ENCODE measurements at regions not wholly inside any gene's neighbourhood (a gene's known extent, or its start where the extent isn't known, plus 50 kb on each side); places are given as distances from the start of the nearest gene placed in this dataset.
"Not testable (repeated sequence)": the region's sequence is repeated elsewhere in the genome, so short reads cannot be mapped to it uniquely, and the experiment has no call there.

DNA sequence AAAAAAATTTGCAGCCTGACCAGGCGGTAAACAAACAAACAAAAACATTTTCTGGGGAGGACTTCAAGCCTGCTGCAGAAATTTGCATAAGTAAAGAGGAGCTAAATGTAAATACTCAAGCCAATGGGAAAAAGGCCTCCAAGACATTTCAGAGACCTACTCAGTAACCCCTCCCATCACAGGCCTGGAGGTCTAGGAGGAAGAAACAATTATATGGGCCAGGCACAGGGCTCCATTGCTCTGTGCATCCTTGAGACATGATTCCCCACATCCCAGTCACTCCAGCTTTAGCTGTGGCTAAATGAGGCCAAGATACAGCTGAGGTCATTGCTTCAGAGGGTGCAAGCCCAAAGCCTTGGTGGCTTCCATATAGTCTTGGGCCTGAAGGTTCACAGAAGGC lies 793.4 kb downstream of the SLITRK1 start:
- H3K4me1 ChIP-seq (replicated peaks): no peaks in the 10 kb centered on the region
- H3K4me3 ChIP-seq: no peak overlapping the region
- H3K36me3 ChIP-seq: no peaks in the 10 kb centered on the region
- no peak overlapping the region for H3K27ac ChIP-seq
- no peaks in the 10 kb centered on the region for H3K27me3 ChIP-seq (replicated peaks)
- H3K9me3 ChIP-seq (replicated peaks): peaks cover 3% of the 10 kb centered on the region; the same call in 1 of the 2 replicates
- DNase-seq (ENCODE audit: low read depth in 1 of 2, low spot score in 2 of 2): no peak

DNA sequence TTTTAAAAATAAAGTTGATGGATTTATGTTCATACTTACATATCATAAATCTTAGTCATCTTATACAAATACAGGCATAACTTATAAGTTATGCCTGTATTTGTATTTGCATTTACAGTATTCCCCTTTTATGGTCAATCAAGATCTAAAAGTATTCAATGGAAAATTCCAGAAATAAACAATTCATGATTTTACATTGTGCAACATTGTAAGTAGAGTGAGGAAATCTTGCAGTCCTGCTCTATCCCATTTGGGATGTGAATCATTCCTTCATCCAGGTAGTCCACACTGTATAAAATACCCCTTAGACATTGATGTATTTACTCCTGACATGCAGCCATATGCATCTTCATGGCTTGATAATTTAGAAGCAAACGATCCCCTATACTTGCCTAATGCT lies 795.3 kb downstream of the SLITRK1 start:
- Histone ChIP-seq H3K4me3 (no peak overlapping the region), H3K9me3 (replicated peaks) (peaks cover 3% of the 10 kb centered on the region; the same call in 1 of the 2 replicates), H3K27me3 (replicated peaks) (no peaks in the 10 kb centered on the region), H3K36me3 (no peaks in the 10 kb centered on the region), H3K27ac (no peak overlapping the region), H3K4me1 (replicated peaks) (no peaks in the 10 kb centered on the region)
- no peak for DNase-seq (ENCODE audit: low read depth in 1 of 2, low spot score in 2 of 2)

DNA sequence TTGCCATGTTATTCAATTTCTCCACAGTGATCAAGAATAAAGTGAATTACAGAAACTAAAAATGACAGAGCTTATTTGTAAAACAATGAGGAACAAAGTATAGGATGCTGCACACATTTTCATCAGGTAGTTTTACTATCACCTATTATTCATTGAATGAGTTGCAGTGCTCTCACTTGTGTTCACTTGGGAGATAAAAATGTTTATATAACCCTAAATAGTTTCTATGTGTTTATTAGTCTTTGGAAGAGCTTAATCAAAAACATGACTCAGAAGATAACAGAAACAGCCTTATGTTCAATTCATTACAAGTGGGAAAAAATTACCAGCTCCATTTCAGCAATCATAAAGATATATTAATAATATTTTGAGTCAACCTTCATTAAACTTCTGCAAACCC lies 796.2 kb downstream of the SLITRK1 start:
- H3K27me3 ChIP-seq (replicated peaks): no peaks in the 10 kb centered on the region
- H3K36me3 ChIP-seq: no peaks in the 10 kb centered on the region
- no peak overlapping the region for H3K4me3 ChIP-seq
- peaks cover 3% of the 10 kb centered on the region; the same call in 1 of the 2 replicates for H3K9me3 ChIP-seq (replicated peaks)
- DNase-seq (ENCODE audit: low read depth in 1 of 2, low spot score in 2 of 2): no peak
- H3K27ac ChIP-seq: no peak overlapping the region
- H3K4me1 ChIP-seq (replicated peaks): no peaks in the 10 kb centered on the region

DNA sequence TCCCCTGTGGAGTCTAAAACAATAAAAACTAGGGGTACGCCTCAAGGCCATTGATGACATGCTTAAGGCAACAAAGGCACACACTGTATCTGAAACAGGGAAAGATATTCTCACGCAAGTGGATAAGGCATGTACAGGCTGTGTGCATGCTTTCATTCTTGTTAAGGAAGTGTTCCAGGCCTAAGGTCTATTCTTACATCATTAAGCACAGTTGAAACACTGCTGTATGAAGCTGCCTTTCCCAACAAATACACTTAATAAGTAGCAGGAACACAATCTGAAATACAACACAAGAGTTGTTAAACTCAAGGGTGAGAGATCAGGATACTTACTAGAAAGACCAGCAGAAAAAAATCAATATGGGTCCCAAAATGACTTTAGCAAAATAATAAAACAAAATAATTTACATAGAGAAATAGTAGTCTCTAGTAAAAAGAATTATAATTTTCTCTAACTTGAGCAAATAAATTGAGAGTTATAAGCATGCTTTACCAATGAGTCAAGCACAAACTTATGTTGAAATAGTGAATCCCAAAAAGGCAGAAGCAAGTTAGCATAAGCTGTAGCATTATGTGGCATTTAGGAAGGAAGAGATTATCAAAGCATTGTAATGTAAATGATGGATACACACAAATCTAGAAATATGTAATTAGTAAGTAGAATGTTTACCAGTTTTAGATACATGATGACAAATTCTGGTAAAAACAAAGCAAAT lies 796.9 kb downstream of the SLITRK1 start:
- Histone ChIP-seq H3K27ac (no peak overlapping the region), H3K4me3 (no peak overlapping the region), H3K36me3 (no peaks in the 10 kb centered on the region), H3K4me1 (replicated peaks) (no peaks in the 10 kb centered on the region), H3K27me3 (replicated peaks) (no peaks in the 10 kb centered on the region), H3K9me3 (replicated peaks) (peaks cover 3% of the 10 kb centered on the region; the same call in 1 of the 2 replicates)
- DNase-seq (ENCODE audit: low read depth in 1 of 2, low spot score in 2 of 2): no peak

DNA sequence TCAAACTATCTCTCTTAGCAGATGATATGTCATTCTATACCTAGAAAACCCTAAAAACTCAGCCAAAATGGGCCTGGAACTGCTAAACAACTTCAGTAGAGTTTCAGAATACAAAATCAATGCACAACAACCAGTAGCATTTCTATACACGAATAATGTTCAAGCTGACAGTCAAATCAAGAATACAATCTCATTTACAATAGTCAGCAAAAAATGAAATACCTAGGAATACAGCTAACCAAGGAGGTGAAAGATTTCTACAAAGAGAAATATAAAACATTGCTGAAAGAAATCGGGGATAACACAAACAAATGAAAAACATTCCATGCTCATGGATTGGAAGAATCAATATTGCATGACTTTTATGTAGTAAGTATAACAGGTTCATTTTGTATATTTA lies 804.8 kb downstream of the SLITRK1 start:
- no peak overlapping the region for H3K4me3 ChIP-seq
- H3K27me3 ChIP-seq (replicated peaks): no peaks in the 10 kb centered on the region
- no peaks in the 10 kb centered on the region for H3K36me3 ChIP-seq
- H3K27ac ChIP-seq: no peak overlapping the region
- no peaks in the 10 kb centered on the region for H3K4me1 ChIP-seq (replicated peaks)
- H3K9me3 ChIP-seq (replicated peaks): peaks cover 7% of the 10 kb centered on the region; the same call in 1 of the 2 replicates
- DNase-seq (ENCODE audit: low read depth in 1 of 2, low spot score in 2 of 2): no peak

DNA sequence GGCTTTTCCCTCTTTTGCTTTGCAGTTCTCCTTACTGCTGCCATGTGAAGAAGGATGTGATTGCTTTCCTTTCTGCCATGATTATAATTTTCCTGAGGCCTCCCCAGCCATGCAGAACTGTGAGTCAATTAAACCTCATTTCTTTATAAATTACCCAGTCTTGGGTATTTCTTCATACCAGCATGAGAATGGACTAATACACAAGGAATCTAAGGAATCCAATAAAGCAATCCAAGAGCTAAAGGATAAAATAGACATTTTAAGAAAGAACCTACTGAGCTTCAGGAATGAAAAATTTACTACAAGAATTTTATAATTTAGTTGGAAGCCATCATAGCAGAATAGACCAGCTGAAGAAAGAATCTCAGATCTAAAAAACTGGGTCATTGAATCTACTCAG lies 808.3 kb downstream of the SLITRK1 start:
- not testable (repeated sequence) for H3K4me3 ChIP-seq; H3K27ac ChIP-seq; H3K9me3 ChIP-seq (replicated peaks); H3K27me3 ChIP-seq (replicated peaks); H3K4me1 ChIP-seq (replicated peaks); DNase-seq (ENCODE audit: low read depth in 1 of 2, low spot score in 2 of 2); H3K36me3 ChIP-seq

DNA sequence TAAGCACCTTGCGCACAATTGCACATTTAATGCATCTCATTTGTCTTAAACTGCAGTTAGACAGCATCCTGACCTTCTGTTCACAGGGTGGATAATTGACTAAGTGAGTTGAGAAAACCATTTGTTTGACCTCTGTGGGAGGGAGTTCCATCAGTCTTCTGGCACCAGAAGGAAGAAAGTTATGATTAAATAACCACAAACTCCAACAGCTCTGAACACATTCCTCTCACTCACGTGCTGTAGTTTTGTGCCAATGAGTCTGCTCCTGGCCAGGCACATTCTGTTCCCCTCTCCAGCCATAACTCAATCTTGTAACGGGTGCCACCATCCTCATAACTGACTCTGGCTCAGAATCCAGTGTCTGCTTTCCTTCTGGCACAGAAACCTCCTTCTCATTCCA lies 817.2 kb downstream of the SLITRK1 start:
- Histone ChIP-seq H3K27me3 (replicated peaks) (no peaks in the 10 kb centered on the region), H3K27ac (no peak overlapping the region)

DNA sequence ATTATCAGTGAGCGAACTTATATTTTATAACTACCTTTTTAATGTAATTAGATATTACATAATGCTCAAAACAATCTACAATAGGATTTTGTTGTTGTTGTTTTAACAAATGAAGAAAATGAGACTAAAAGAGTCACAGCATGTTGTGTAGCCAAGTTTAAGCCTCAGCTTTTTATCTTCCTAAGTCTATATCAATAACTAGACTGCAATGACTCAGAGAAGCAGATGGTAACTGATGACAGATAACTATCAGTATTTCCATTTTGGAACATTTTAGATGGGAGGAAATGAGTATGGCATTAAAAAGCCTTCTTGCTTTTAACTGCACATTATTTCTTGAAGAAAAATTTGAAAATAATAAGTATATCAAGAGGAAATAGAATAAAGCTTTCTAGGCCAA lies 825.2 kb downstream of the SLITRK1 start:
- Histone ChIP-seq H3K27me3 (replicated peaks) (no peaks in the 10 kb centered on the region), H3K4me3 (no peak overlapping the region), H3K4me1 (replicated peaks) (no peaks in the 10 kb centered on the region), H3K36me3 (no peaks in the 10 kb centered on the region), H3K9me3 (replicated peaks) (0 out of 2 replicates have a peak, but pooled peaks cover 2% of the 10 kb centered on the region), H3K27ac (no peak overlapping the region)
- no peak for DNase-seq (ENCODE audit: low read depth in 1 of 2, low spot score in 2 of 2)

More for the DNA sequence above, 817.2 kb downstream of the SLITRK1 start:
- Histone ChIP-seq H3K4me3 (no peak overlapping the region), H3K9me3 (replicated peaks) (0 out of 2 replicates have a peak, but pooled peaks cover 6% of the 10 kb centered on the region), H3K4me1 (replicated peaks) (no peaks in the 10 kb centered on the region), H3K36me3 (no peaks in the 10 kb centered on the region)
- no peak for DNase-seq (ENCODE audit: low read depth in 1 of 2, low spot score in 2 of 2)

DNA sequence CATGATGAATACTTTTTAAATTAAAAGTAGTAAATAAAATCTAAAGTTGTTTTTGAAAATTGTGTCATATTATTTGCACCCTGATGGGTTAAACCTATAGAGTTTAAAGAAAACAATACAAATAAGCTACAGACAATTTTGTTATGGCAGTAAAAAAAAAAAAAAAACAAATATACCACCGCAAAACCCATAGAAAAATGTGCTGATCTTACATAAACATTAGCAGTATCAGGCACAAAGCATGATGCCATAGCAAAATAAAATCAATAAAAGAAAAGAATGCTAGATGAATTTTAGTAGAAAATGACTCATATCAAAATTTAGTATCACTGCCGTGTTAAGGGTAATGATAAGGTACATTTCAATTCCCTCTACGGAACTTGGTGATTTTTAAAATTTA lies 826.0 kb downstream of the SLITRK1 start:
- Histone ChIP-seq H3K27ac (no peak overlapping the region), H3K4me1 (replicated peaks) (no peaks in the 10 kb centered on the region), H3K4me3 (no peak overlapping the region), H3K9me3 (replicated peaks) (peaks cover 5% of the 10 kb centered on the region; the same call in 1 of the 2 replicates), H3K27me3 (replicated peaks) (no peaks in the 10 kb centered on the region), H3K36me3 (no peaks in the 10 kb centered on the region)
- no peak for DNase-seq (ENCODE audit: low read depth in 1 of 2, low spot score in 2 of 2)

DNA sequence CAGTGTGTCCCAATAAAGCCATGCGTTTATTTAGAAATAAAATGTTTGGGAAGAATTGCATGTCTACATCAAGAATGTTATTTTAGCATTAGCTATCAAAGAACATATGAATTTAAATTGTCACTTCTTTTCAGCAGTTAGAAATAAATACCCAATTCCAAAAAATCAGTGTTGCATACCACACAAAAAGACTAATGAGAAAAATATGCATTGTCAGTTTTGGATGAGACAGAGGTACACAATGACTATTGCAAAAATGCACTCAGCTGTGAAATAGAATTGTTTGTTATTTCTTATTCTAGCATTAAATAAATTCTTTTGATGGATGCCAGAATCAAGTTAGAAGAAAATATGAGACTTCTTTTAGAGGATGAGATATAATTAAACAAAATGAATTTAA lies 833.9 kb downstream of the SLITRK1 start:
- Histone ChIP-seq H3K4me3 (no peak overlapping the region), H3K27ac (peak overlapping the region; percentile 34; the same call in 1 of the 2 replicates), H3K9me3 (replicated peaks) (peaks cover 12% of the 10 kb centered on the region; the same call in 1 of the 2 replicates), H3K4me1 (replicated peaks) (peaks cover 7% of the 10 kb centered on the region), H3K36me3 (no peaks in the 10 kb centered on the region), H3K27me3 (replicated peaks) (no peaks in the 10 kb centered on the region)
- peak in 1 of 2 experiments; percentile 66 for DNase-seq (ENCODE audit: low read depth in 1 of 2, low spot score in 2 of 2)

DNA sequence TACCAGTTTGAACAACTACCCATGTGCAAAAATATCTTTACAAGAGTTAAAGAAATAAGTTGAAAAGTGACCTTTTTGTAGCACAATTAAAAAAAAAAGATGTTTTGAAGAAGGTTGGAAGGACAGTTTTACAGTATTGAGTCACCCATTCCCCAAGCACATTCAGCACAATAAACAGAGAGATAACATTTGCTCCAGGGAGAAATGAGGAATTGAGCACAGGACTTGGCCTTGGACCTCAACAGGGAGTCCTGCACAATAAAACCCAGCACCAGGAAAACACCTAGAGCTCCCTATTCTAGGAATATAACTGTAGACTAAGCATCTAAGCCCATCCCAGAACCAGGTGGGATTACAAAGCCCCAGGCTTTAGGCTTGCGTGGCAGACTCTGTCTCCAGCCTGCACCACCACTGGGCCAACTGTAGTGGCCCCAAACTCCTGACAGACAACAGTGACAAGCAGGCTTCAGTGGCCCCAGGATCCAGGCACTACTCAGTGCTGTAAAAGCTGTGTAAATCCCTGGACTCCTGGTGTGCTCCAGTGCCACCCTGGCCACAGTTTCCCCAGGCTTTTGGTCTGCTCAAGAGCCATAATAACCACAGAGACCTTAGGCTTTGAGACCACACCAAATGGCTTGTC lies 857.2 kb downstream of the SLITRK1 start:
- H3K4me3 ChIP-seq: no peak overlapping the region
- DNase-seq (ENCODE audit: low read depth in 1 of 2, low spot score in 2 of 2): no peak
- no peaks in the 10 kb centered on the region for H3K27me3 ChIP-seq (replicated peaks)
- H3K36me3 ChIP-seq: no peaks in the 10 kb centered on the region
- no peak overlapping the region for H3K27ac ChIP-seq
- no peaks in the 10 kb centered on the region for H3K9me3 ChIP-seq (replicated peaks)
- no peaks in the 10 kb centered on the region for H3K4me1 ChIP-seq (replicated peaks)

DNA sequence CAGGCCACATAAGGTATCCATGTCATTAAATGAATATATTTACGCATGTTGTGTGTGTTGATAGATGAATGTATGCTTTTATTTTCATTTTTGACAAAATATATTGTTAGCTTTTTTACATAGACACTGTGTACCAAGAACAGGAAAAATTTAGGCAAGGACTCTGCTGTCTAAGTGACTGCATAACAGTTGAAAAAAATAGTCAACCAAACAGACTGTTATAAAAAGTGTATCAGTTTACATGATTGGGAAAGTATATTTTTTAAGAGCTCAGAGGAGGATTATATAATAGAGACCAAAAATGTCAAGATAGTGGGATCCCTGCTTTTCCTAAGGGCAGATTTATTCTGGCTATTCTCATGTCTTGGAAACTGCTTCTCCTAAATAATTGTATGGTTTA lies 858.0 kb downstream of the SLITRK1 start:
- H3K27ac ChIP-seq: no peak overlapping the region
- DNase-seq (ENCODE audit: low read depth in 1 of 2, low spot score in 2 of 2): no peak
- H3K36me3 ChIP-seq: no peaks in the 10 kb centered on the region
- H3K27me3 ChIP-seq (replicated peaks): no peaks in the 10 kb centered on the region
- no peaks in the 10 kb centered on the region for H3K9me3 ChIP-seq (replicated peaks)
- no peak overlapping the region for H3K4me3 ChIP-seq
- no peaks in the 10 kb centered on the region for H3K4me1 ChIP-seq (replicated peaks)

DNA sequence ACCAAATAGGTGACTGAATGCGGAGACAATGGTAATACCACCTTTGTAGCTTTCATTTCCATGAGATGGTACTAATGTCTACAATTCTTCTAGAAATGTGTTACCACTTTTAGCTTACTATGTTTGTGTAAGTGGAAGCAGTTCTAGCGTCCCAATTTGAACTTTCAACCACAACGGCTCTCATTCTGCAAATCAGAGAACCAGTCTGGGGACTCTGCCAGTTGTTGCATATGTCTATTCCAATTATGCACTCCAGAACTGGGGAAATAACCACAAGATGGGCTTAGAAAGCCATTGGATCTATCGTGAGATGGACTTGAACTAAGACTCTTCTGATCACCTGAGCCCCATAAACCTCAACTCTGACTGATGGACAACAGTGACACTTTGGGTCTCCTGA lies 862.3 kb downstream of the SLITRK1 start:
- H3K36me3 ChIP-seq: no peaks in the 10 kb centered on the region
- no peak overlapping the region for H3K4me3 ChIP-seq
- H3K9me3 ChIP-seq (replicated peaks): no peaks in the 10 kb centered on the region; the same call in 1 of the 2 replicates
- no peaks in the 10 kb centered on the region for H3K4me1 ChIP-seq (replicated peaks)
- H3K27ac ChIP-seq: no peak overlapping the region
- DNase-seq (ENCODE audit: low read depth in 1 of 2, low spot score in 2 of 2): no peak
- H3K27me3 ChIP-seq (replicated peaks): no peaks in the 10 kb centered on the region

DNA sequence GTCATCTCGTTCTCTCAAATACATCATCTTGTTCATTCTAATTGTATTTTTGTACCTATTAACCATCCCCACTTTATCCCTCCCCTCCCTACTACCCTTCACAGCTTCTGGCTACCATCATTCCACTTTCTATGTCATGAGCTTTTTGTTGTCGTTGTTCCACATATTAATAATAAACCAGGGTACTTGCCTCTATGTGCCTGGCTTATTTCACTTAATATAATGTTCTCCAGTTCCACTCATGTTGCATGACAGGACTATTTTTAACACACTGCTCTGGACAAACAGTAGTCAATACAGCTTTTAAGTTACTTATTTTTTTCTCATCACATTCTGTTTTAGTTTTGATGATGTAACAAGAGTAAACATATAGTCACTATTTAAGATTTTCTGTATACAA lies 872.3 kb downstream of the SLITRK1 start:
- no peaks in the 10 kb centered on the region for H3K4me1 ChIP-seq (replicated peaks)
- no peaks in the 10 kb centered on the region for H3K36me3 ChIP-seq
- no peak for DNase-seq (ENCODE audit: low read depth in 1 of 2, low spot score in 2 of 2)
- H3K9me3 ChIP-seq (replicated peaks): no peaks in the 10 kb centered on the region
- H3K27me3 ChIP-seq (replicated peaks): no peaks in the 10 kb centered on the region
- no peak overlapping the region for H3K27ac ChIP-seq
- H3K4me3 ChIP-seq: no peak overlapping the region
